GM13977 (cell line): ENCODE measurements at regions not wholly inside any gene's neighbourhood (a gene's known extent, or its start where the extent isn't known, plus 50 kb on each side); places are given as distances from the start of the nearest gene placed in this dataset.

Source experiments
- DNase-seq: peaks from one replicate; pipeline ENCODE4 v3.0.0; 2012; ENCODE audit warnings: low spot score
- CTCF ChIP-seq: IDR thresholded peaks from 2 replicates; pipeline ENCODE4 v1.5.1; 2012; ENCODE audit warnings: mild to moderate bottlenecking, control low read depth; ENCODE audit not compliant: insufficient read depth; ENCODE audit errors: extremely low read depth, missing control alignments
- in situ Hi-C: fragments of 300-500 bp; cut with MboI; formaldehyde crosslinking; loops from one replicate; pipeline ENCODE4 v1.12.0; 2022; ENCODE audit warnings: low sequenced_read_pairs, low pct_unique_long_range_greater_than_20kb, mixed read lengths, inconsistent platforms; ENCODE audit not compliant: unreplicated experiment

GRCh38 chr14:104359969-104360442, 219.6 kb upstream of the C14orf180 start:
- in situ Hi-C loops = no loop called here
- no peak for DNase-seq
- TF ChIP-seq CTCF = no peak

- no peak for TF ChIP-seq CTCF
- in situ Hi-C loops = no loop called here
- DNase-seq = no peak
Measured at GRCh38 chr14:104360501-104360900, 219.1 kb upstream of the C14orf180 start.

GRCh38 chr14:104361101-104361591, 218.4 kb upstream of the C14orf180 start:
- in situ Hi-C loops = no loop called here
- TF ChIP-seq CTCF = no peak
- DNase-seq = no peak

GRCh38 chr14:104361921-104362681, 217.5 kb upstream of the C14orf180 start:
- in situ Hi-C loops = no loop called here
- DNase-seq = no peak
- no peak for TF ChIP-seq CTCF

- in situ Hi-C loops = no loop called here
- DNase-seq = no peak
- no peak for TF ChIP-seq CTCF
Measured at GRCh38 chr14:104362761-104363605, 216.6 kb upstream of the C14orf180 start.

- no peak for TF ChIP-seq CTCF
- in situ Hi-C loops = no loop called here
- DNase-seq = no peak
Measured at GRCh38 chr14:104363891-104364760, 215.4 kb upstream of the C14orf180 start.
